Liver (tissue), 3 donors: ENCODE measurements at regions not wholly inside any gene's neighbourhood (a gene's known extent, or its start where the extent isn't known, plus 50 kb on each side); places are given as distances from the start of the nearest gene placed in this dataset.

ENCODE experiments used
- ATF3 ChIP-seq: IDR thresholded peaks from 2 replicates; pipeline ENCODE4 v1.6.1; 2016; ENCODE audit warnings: antibody characterized with exemption
- CTCF ChIP-seq: fragments of 150-350 bp; IDR thresholded peaks from 2 replicates; pipeline ENCODE4 v1.5.1; 2017; ENCODE audit warnings: improper control_type of control experiment, low read depth, low read length; ENCODE audit not compliant: missing input control
- EGR1 ChIP-seq, 2 donors: IDR thresholded peaks; 2 replicates each; pipeline ENCODE4 v1.6.1; 2016 to 2018; ENCODE audit warnings: antibody characterized with exemption in 2 of 2, low read depth in 2 of 2
- GABPA ChIP-seq, 2 donors: IDR thresholded peaks in 1 of 2; conservative IDR thresholded peaks in 1 of 2; 2 replicates each; pipeline ENCODE4 v1.6.1; 2016; ENCODE audit warnings: antibody characterized with exemption in 2 of 2, mild to moderate bottlenecking in 1 of 2, moderate library complexity in 1 of 2
- MAX ChIP-seq: IDR thresholded peaks from 2 replicates; pipeline ENCODE4 v1.6.1; 2016; ENCODE audit warnings: antibody characterized with exemption
- REST ChIP-seq: IDR thresholded peaks from 2 replicates; pipeline ENCODE4 v1.6.1; 2016; ENCODE audit warnings: antibody characterized with exemption, mild to moderate bottlenecking
- donor health status: healthy.
- donor health status: healthy.

GRCh38 chr16:86363836-86364618 is 146.3 kb upstream of the FOXF1 start:
- TF ChIP-seq CTCF (no peak), EGR1 (IDR thresholded peaks at IDR 0.05; ENCODE audit: low read depth in 2 of 2) (no peak), ATF3 (no peak), REST (no peak), MAX (no peak), GABPA (IDR thresholded peaks at IDR 0.05 in 1 of 2, conservative IDR thresholded peaks at IDR 0.05 in 1 of 2) (no peak)
